8988T (cell line): ENCODE measurements at regions not wholly inside any gene's neighbourhood (a gene's known extent, or its start where the extent isn't known, plus 50 kb on each side); places are given as distances from the start of the nearest gene placed in this dataset.
"Not testable (repeated sequence)": the region's sequence is repeated elsewhere in the genome, so short reads cannot be mapped to it uniquely, and the experiment has no call there.

Source experiments
- DNase-seq: peaks from one replicate; pipeline ENCODE4 v3.0.0; 2011

DNA sequence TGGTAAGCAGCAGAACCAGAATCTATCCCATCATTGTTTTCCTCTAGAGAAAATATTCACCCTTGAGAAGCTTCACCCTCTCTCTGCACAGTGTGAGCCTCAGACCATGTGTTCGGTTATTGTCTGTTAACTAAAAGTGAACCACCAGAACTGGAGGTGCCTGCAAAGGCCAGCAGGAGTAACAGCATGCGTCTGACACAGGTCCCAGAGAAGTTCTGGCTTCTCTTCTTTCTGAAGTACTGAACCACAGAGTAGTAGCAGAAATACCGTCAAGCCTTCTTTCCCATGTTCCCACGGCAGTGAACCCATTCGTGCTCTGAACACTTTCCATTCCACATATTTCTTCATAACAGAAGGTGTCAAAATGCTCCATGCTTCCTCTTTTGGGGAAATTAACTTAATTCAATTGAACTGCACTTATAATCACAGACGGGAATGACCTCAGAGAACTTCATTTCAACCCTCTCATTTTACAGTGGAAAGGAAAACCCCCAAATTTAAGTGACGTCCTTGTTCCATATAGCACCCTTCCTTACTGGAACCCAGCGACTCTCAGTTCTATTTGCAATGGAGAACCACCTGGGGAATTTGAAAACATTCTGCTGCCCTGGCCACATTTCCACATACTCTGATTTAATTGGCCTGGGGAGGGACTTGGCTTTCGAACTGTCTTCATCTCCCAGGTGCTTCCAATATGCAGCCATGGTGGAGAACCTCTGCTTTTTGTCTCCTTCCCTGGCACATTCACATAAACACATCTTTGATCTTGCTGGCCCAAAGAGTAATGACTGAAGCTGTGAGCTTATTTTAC lies 519.1 kb downstream of the RNF144A start:
- no peak for DNase-seq

DNA sequence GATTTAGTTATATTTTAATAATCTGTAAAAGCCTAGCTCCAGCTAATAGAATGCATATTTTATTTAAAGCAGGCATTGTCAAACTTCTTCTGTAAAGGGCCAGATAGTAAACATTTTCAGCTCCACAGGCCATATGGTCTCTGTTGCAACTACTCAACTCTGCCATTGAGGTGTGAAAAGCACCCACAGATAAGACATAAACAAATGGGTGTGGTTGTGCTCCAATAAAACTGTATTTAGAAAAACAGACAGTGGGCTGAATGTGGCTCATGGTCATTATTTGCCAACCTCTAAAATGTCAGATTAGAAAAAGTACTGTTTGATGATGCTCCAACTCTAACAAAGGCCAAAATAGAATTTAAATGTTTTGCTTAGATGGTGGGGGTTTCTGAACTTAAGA lies 519.9 kb downstream of the RNF144A start:
- no peak for DNase-seq

DNA sequence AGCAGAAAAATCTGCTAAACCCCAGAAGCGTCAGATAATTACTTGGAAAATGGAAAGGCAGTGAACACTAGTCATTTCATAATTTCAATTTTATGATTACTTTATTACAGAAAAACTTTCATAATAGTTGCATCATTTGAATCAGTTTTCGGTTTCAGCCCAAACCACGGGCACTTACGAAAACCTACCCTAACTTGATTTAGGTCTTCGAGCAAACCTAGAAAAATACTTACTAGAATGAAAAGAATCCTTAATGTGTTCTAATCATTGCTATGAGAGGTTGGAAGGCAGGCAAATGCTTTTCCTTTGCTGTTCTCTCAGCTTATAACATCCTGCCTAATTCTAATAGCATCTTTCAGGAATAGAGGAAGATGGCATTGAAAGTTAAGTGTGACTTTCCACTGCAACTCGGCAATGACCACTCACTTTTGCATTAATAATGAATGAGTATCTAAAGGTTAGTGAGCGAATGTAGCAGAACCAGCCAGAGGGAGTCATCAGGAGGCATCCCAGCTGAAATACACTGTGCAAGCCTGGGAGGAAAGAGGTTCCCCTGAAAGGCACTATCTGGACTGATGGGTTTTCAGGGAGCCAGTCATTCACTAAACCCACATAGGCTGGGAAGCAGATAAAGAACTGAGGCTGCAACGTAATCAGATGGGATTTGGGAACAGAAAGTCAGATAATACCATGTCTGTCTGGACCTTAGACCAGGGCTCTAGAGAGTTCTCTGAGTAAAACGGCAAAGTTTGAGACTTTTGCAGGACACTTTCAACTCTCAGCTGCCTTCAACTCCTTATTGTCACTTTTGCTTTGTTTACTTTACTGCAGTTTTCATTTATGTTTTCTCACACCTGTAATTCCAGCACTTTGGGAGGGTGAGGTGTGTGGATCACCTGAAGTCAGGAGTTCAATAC lies 520.8 kb downstream of the RNF144A start:
- DNase-seq: no peak

DNA sequence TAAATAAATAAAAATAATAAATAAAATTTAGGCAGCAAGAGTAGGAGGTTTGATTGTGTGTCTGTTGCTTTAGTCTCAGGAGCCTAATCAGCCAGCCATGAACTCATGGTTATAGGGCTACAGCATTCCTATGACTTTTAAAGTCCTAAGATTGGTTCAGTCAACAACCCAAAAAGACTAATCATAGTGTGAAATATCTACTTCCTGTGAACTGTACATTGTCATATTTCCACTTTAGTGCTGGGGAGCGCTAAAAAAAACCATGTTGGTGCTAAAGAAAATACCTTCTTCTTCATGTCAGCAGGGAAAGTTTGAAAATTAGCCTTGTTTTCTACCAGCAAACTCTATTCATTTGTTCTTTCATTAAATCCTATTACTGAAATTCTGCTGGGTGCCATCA lies 521.6 kb downstream of the RNF144A start:
- DNase-seq: no peak

DNA sequence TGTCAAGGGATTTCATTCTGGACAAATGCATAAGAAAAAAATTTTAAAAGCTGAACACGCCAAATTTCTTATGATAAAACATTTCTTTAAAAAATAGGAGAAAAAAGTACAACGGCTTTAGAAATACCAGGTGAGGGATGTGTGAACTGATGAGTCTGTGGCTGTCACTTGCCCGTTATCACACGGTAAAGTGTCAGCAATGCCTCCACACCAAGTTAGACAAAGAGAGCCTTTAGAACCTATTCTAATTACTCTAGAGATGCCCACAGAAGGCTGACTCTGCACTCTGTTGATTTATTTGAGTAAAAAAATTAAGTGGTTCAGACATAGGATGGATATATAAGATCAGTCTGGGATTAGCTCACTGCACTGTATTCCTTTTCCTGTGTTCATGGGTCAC lies 523.8 kb downstream of the RNF144A start:
- DNase-seq: no peak

DNA sequence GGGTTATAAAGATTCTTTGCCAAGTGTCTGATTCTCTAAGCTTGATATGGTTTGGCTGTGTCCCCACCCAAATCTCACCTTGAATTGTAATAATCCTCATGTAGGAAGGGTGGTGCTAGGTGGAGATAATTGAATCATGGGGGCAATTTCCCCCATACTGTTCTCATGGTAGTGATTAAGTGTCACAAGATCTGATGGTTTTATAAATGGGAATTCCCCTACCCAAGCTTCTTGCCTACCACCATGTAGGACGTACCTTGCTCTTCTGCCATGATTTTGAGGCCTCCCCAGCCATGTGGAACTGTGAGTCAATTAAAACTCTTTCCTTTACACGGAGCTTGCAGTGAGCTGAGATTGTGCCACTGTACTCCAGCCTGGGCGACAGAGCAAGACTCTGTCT lies 524.6 kb downstream of the RNF144A start:
- DNase-seq: not testable (repeated sequence)

DNA sequence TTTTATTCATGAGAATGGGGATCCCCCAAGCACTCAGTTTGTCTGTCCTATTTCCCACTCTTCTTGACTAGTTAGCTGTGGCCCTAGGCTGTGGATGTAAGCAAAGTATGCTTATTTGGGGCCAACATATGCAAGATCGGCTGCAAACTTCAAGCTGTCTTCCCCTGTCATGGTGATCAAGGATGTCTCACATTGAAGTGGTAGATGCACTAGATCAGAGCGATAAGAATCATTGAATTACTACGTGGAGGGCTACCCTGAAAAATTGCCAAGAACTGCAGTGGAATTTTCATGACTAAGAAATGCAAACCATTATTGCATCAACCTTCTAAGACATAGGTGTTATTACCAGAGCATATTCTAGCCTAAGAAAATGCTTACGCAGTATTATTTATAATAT lies 527.4 kb downstream of the RNF144A start:
- DNase-seq: no peak

DNA sequence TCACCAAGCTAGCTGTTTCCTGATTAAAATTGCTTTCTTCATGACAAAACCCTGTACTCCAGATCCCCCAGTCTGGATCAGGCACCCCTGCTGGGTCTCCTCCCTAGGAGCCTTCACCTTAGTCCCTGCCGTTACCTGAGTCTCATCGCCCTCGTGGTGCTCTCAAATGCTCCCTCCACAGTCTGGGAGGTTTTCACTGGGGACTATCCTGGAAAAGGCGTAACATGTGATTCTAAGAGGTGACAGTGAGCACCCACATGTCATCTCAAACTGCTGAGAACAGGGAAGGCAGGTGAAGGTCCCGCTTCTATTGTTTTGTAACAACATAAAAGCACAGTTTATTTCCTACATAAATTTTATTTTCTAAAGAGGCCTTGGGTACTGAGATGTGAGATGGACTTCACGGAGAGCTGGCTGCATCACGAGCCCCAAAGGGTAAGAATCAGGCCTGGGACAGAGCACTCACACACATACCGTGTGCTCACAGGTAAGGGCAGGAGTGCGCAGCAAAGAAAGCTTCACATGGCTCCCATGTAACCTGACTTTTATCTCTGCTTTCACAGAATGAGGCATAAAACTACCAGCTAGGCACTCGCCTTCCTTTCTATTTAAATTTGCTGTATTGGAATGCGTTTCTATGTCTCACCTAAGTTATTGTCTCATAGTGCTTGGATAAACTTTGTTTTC lies 531.5 kb downstream of the RNF144A start:
- no peak for DNase-seq

DNA sequence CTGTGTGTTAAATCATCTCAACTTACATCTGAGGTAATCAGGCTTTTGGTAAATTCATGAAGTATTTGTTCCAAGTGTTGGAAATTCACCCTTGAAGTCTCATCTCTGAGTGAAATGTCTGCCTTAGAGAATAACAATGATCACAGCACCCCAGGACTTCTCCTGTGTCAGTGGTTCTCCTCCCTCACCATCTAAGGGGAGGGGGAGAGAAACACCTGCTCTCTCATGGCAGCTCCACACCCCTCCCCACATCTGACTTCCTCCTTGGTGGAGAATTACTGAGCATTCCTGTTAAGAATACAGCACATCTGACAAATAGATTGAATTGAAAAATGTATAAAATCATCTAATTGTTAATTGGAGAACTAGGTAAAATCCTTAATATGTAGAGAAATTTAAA lies 532.1 kb downstream of the RNF144A start:
- DNase-seq: no peak

DNA sequence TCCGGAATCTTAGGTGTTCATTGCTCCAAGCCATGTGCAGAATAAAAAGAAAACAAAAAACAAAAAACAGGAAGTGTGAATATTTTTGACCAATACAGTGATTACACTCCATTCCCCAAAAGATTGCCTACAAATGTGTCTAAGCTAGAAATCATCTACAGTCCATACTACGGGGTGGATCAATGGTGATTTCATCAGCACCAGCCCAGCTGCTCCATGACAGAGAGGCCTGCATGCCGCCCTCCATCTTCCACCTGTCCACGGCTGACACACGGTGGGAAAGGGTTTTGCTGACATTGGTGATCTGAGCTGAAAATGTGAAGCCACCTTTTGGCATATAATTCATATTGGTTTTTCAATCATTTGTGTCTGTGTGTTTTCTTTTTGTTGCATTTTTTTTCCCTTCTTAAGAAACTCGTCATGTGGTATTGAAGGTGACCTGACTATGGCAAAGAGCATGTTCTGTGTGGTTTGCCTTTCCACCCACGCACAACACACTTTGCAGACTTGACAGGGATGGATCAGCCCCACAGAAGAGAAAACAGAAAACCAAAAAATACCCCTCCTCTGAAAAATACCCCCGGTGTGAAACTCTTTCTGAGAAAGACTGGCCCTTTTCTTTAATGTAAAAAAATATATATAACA lies 533.1 kb downstream of the RNF144A start:
- no peak for DNase-seq

DNA sequence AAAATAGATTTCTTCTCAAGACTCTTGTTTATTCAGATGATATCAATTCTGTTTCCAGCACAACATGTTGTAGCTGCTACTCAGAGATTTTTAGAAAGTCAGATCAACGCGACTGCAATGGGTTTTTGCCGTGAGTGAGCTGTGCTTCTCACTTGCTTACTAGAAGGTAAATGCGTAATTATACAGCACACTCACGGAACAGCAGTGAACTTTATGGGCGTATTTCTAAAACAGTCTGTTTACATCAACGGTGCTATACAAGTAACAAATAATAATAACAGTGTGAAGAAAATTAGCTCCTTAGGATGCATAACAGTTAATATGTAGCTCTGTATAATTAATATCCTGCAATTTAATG lies 533.6 kb downstream of the RNF144A start:
- DNase-seq: no peak

DNA sequence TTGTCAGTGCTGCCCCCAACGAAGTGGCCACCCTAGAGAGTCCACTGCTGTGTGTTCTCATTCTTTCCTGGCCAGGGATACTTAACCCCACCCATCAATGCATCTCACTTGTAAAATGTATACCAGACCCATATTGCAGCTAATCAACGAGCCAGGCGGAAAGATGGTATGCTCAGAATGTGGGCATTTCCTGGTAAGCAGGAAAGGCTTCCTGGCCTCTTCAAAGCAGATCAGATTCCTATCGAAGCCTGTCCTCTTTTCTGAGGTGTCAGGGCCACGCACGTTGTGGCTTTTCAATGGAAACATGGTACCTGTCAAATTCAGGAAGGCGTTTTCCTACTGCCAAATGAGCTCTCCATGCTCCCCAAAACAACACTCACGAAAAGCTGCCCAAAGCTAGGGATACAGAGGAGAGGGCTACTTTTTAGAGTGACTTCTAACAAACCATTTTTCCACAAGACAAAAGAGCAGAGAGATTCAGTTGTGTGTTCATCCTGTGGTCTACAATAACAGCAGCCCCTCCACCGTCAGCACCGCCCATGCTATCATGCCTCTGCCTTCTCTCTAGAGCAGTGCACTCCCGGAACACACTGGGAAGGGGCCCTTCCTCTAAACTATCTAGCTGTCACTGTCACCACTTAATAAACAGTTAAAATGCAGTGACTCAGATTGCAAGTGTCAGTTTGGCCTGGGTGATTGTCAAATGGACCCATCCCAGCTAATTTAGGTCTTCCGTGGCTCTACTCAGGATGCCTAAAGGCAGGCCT lies 535.1 kb downstream of the RNF144A start:
- no peak for DNase-seq

DNA sequence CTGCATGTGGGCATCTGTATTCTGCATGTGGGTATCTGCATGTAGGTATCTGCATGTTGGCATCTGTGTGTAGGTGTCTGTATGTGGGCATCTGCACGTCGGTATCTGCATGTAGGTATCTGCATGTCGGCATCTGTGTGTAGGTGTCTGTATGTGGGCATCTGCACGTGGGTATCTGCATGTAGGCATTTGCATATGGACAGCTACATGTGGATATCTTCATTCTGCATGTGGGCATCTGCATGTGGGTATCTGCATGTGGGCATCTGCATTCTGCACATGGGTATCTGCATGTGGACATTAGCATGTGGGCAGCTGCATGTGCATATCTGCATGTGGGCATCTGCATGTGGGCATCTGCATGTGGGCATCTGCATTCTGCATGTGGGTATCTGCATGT lies 537.4 kb downstream of the RNF144A start:
- DNase-seq: no peak

DNA sequence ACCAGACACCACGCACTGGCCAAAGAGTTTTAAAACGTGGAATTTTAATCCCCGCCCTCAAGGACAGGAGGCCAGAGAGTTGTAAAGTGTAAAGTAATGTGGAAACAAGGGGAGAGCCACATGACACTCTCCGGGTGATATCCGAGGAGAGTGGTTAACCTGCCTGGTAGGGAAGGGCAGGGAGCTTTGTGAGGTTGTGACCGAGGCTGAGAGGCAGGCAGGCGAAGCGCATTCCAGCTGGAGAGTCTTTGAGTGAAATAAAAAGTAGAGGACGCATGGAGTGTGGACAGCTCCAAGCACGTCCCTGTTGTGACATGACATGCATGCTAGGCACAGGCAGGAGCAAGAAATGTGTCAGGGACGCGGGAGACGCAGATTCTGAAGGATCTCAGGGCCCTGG lies 539.5 kb downstream of the RNF144A start:
- no peak for DNase-seq

DNA sequence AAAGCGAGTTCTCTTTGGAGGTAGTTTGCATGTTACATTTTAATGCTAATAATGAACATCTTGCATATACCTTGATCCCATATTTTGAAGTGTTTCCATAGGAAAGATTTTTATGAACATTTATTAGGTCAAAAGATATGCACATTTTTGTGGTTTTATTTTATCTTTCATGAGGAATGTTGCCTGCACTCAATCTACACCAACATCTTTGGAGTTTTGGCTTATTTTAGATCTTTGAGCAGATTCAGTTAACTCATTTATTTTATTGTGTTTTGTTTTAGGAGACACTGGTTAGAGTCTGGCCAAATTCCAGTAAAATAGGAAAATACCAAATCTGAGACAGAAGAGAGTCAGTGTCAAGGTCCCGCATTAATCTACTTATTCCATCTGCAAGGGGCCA lies 540.9 kb downstream of the RNF144A start:
- no peak for DNase-seq

DNA sequence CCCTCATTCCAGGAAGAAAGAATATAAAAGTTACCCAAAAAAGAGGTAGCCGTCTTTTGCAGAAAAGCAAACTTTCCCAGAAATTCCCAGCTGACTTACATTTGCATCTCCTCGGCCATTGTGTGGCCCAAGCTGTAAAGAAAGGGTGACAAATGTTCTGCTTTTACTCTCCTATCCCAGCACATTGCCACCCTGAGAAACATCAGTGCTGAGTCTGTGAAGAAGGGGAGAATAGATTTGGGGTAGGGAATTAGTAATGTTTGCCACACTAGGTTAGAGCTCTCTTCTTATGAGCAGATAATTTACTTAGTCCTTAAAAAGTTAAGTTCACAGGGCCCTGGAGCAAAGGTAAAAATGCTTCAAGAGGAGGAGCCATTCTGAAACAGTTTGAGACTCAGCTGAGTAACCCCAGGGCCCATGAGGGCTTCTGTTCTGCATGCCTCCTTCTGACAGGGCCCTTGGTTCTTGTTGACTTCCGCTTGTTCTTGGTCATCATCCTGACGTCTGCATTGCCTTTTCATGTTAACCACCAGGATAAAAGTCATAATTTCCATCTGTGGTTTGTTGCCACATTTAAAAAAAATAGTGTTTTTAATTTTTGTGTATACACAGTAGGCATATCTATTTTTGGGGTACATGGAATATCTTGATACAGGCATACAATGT lies 550.7 kb downstream of the RNF144A start:
- no peak for DNase-seq

DNA sequence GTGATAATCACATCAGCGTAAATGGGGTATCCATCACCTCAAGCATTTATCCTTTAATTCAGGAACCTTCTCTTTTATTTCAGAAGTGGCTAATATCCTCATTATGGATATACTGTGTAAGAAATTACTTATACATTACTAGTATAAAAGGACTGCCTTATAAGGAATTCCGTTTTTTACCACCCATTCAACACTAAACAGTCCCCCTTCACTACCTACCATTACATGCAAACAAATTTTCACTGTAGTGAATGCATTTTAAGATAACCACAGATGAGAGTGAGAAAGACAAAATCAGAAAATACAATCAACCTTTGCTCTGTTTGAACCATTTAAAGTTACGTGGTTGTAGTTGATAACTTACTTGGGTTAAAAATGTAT lies 551.2 kb downstream of the RNF144A start:
- DNase-seq: no peak

DNA sequence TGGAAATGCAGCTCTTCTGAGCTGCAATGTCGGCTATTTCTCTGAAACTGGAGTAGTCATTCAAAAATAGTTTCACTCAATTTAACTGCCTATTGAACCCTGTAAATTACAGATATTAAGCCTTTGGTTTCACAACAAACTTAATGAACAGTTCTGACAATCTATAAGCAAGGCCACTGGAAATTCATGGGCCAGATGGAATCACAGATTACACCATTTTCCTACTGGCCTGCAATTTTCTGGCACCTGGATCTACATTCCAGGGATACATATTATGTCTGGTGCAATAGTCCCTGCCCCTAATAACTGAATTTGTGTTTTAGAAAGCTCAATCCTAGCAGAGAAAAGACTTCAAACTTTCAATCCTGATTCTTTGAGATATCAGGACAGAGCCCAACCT lies 551.7 kb downstream of the RNF144A start:
- no peak for DNase-seq

DNA sequence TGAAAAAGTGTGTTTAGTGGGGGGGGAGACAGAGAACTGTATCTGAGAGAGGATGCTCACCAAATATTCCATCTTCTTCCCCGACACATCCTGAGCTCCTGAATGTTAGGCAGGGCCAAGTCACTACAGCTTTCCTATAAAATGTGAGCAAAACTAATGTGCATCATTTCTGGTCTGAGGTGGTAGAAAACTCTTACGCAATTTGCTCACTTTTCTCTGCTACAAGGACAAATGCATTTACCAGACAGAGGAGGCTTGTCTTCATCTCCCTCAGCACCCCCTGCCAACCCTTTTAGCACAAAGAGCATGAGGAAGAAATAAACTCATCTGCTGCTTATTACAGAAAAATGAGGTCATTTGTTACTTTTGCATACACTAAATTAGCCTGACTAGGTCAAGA lies 554.0 kb downstream of the RNF144A start:
- no peak for DNase-seq

DNA sequence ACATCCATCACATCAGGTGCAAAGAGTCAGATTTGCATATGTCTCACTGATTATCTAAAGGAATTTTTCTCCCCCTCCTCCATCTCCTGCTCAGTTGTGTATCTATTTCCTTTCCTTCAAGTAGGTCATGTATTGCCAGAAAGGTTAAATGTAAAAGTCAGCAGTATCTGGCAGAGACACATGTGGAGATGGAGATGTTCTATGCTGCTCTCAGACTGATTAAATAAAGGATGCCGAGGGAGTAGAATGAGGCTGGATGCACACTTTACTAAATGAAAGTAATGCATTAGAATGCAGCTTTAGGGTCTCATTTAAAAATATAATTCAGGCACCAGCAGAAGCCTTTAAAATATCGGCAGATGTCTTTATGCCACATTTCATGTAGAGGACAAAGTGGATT lies 555.3 kb downstream of the RNF144A start:
- no peak for DNase-seq

DNA sequence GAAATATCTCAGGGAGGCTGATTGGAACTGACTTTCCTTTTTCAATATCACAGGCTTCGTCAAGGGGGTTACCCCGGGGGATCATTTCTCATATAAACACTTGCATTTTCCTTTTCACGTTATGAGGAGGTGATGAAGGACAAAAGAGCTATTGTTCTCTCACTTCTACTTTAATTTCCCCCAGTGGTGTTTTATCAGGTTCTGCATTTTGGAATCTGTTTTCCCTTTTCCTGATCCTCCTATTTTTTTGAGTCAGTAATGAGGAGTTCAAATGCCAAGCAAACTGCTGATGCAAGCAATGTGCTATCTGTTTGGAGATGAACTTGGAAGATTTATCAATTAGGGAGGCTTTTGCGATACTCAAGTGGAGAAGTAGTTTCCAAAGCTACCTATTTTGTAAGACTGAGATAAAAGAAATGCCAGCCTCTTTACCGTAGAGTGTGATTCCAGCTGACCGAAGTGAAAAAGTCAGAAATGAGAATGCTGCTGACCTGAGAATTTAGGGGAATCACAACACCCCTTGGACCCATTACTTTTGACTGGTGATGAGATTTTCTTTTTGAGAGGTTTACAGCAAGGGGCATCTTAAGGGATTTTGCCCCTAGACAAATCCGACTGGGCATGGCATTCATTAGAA lies 556.0 kb downstream of the RNF144A start:
- no peak for DNase-seq
